DOHH2 (cell line): ENCODE measurements at regions not wholly inside any gene's neighbourhood (a gene's known extent, or its start where the extent isn't known, plus 50 kb on each side); places are given as distances from the start of the nearest gene placed in this dataset.

ENCODE experiments used
- CTCF ChIP-seq: fragments of 200-600 bp; sonication (generic); IDR thresholded peaks from one replicate; pipeline ENCODE4 v1.5.1; 2014; ENCODE audit warnings: antibody characterized with exemption, mild to moderate bottlenecking, low read depth, low read length; ENCODE audit not compliant: poor library complexity, severe bottlenecking
- EZH2phosphoT487 ChIP-seq: fragments of 200-600 bp; sonication (generic); IDR thresholded peaks from 2 replicates; pipeline ENCODE4 v1.6.1; 2017; ENCODE audit warnings: borderline replicate concordance, mild to moderate bottlenecking, antibody characterized with exemption, low read length, moderate library complexity, mixed read lengths

DNA sequence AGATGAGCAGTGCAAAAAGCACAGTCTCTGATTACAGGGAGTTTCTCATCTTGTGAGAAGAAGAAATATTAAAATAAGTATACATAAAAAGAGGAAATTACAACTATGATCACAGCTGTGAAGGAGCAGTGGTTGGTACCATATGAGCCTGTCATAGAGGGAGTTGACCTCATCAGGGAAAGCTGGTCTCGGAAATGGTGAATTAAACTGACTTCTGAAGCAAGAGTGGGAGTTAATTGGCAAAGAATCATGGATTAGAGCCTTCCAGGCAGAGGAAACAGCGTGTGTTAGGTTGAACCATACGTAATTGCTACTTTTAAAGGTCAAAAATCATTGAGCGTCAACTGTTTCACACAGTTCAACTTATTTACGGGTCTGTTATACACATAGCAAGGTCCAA is 539.1 kb downstream of the EDEM1 start:
- TF ChIP-seq CTCF: no peak
- no peak for TF ChIP-seq EZH2phosphoT487
